ENCODE measurements at regions not wholly inside any gene's neighbourhood (a gene's known extent, or its start where the extent isn't known, plus 50 kb on each side); places are given as distances from the start of the nearest gene placed in this dataset.

- Histone ChIP-seq H2AFZ (ENCODE audit: low read depth) (no peak overlapping the region), H3K4me3 (ENCODE audit: low read depth in 2 of 2, low read length in 1 of 2) (no peak overlapping the region), H3K79me2 (ENCODE audit: insufficient read depth) (no peaks in the 10 kb centered on the region), H3K36me3 (replicated peaks in 1 of 2; ENCODE audit: control insufficient read depth in 1 of 2, insufficient read depth in 2 of 2, low read length in 1 of 2) (no peaks in the 10 kb centered on the region), H4K20me1 (ENCODE audit: insufficient read depth) (no peaks in the 10 kb centered on the region), H3K4me1 (ENCODE audit: control insufficient read depth in 1 of 2, insufficient read depth in 2 of 2, low read depth in 1 of 2, low read length in 1 of 2) (no peaks in the 10 kb centered on the region), H3K4me2 (no peak overlapping the region), H3K9me2 (no peaks in the 10 kb centered on the region), H3F3A (replicated peaks; ENCODE audit: insufficient read depth) (no peaks in the 10 kb centered on the region), H3K9me3 (no peaks in the 10 kb centered on the region), H3K27me3 (ENCODE audit: insufficient read depth) (no peaks in the 10 kb centered on the region), H3K9ac (no peak overlapping the region), H3K27ac (ENCODE audit: low read depth in 2 of 2, low read length in 1 of 2) (no peak overlapping the region)
- TF ChIP-seq NFIC (IDR thresholded peaks at IDR 0.05; ENCODE audit: borderline replicate concordance) (no peak), CTCF (IDR thresholded peaks at IDR 0.05) (peak; percentile 37)
- no peak for DNase-seq
- CTCF ChIA-PET: no interaction called here
- WGBS (ENCODE audit: low lambda C conversion rate): 5% methylated on average over 2 of the region's 2 CpGs
- POLR2A ChIA-PET: no interaction called here
Observed at GRCh38 chr1:143611159-143611558, 360.6 kb downstream of the FAM72C start.

- WGBS (ENCODE audit: low lambda C conversion rate): 11% methylated on average over 11 of the region's 11 CpGs
- no peak for DNase-seq
- Histone ChIP-seq H4K20me1 (ENCODE audit: insufficient read depth) (no peaks in the 10 kb centered on the region), H3K9me2 (no peaks in the 10 kb centered on the region), H3F3A (replicated peaks; ENCODE audit: insufficient read depth) (no peaks in the 10 kb centered on the region), H3K27ac (ENCODE audit: low read depth in 2 of 2, low read length in 1 of 2) (no peak overlapping the region), H2AFZ (ENCODE audit: low read depth) (no peak overlapping the region), H3K79me2 (ENCODE audit: insufficient read depth) (no peaks in the 10 kb centered on the region), H3K4me2 (no peak overlapping the region), H3K27me3 (ENCODE audit: insufficient read depth) (no peaks in the 10 kb centered on the region), H3K9ac (no peak overlapping the region), H3K9me3 (no peaks in the 10 kb centered on the region), H3K4me1 (ENCODE audit: control insufficient read depth in 1 of 2, insufficient read depth in 2 of 2, low read depth in 1 of 2, low read length in 1 of 2) (no peaks in the 10 kb centered on the region), H3K4me3 (ENCODE audit: low read depth in 2 of 2, low read length in 1 of 2) (no peak overlapping the region), H3K36me3 (replicated peaks in 1 of 2; ENCODE audit: control insufficient read depth in 1 of 2, insufficient read depth in 2 of 2, low read length in 1 of 2) (no peaks in the 10 kb centered on the region)
- TF ChIP-seq EP300 (IDR thresholded peaks at IDR 0.05; ENCODE audit: borderline replicate concordance in 1 of 2, low read depth in 1 of 2, low read length in 1 of 2): no peak
- no peak for TF ChIP-seq CTCF (IDR thresholded peaks at IDR 0.05)
- TF ChIP-seq MXI1 (IDR thresholded peaks at IDR 0.05; ENCODE audit: low read depth, low read length): no peak
- TF ChIP-seq TCF12 (IDR thresholded peaks at IDR 0.05): no peak
- TF ChIP-seq RFX5 (IDR thresholded peaks at IDR 0.05; ENCODE audit: low read length): no peak
- TF ChIP-seq YY1 (IDR thresholded peaks at IDR 0.05; ENCODE audit: low read depth): no peak
- no peak for TF ChIP-seq RXRA (IDR thresholded peaks at IDR 0.05; ENCODE audit: borderline replicate concordance, low read depth)
- ChIA-PET CTCF (no interaction called here), POLR2A (no interaction called here)
Observed at GRCh38 chr1:143610196-143610595, 361.6 kb downstream of the FAM72C start.

GRCh38 chr1:143604887-143605286 is 366.9 kb downstream of the FAM72C start:
- no peak overlapping the region for H3K27ac ChIP-seq (ENCODE audit: low read depth in 2 of 2, low read length in 1 of 2)
- H3K27me3 ChIP-seq (ENCODE audit: insufficient read depth): no peaks in the 10 kb centered on the region
- H3K4me3 ChIP-seq (ENCODE audit: low read depth in 2 of 2, low read length in 1 of 2): no peak overlapping the region
- ChIA-PET POLR2A (no interaction called here), CTCF (no interaction called here)
- H3K9me3 ChIP-seq: no peaks in the 10 kb centered on the region
- no peak overlapping the region for H2AFZ ChIP-seq (ENCODE audit: low read depth)
- no peaks in the 10 kb centered on the region for H3F3A ChIP-seq (replicated peaks; ENCODE audit: insufficient read depth)
- no peak overlapping the region for H3K9ac ChIP-seq
- H3K4me1 ChIP-seq (ENCODE audit: control insufficient read depth in 1 of 2, insufficient read depth in 2 of 2, low read depth in 1 of 2, low read length in 1 of 2): no peaks in the 10 kb centered on the region
- H3K79me2 ChIP-seq (ENCODE audit: insufficient read depth): no peaks in the 10 kb centered on the region
- no peaks in the 10 kb centered on the region for H3K9me2 ChIP-seq
- no peak overlapping the region for H3K4me2 ChIP-seq
- no peaks in the 10 kb centered on the region for H4K20me1 ChIP-seq (ENCODE audit: insufficient read depth)
- no peak for DNase-seq
- no peaks in the 10 kb centered on the region for H3K36me3 ChIP-seq (replicated peaks in 1 of 2; ENCODE audit: control insufficient read depth in 1 of 2, insufficient read depth in 2 of 2, low read length in 1 of 2)
- TF ChIP-seq RCOR1 (IDR thresholded peaks at IDR 0.05; ENCODE audit: low read length) (no peak), RFX5 (IDR thresholded peaks at IDR 0.05; ENCODE audit: low read length) (no peak), SIN3A (IDR thresholded peaks at IDR 0.05; ENCODE audit: borderline replicate concordance, low read depth, low read length) (no peak), MAX (IDR thresholded peaks at IDR 0.05; ENCODE audit: low read depth) (no peak), CTCF (IDR thresholded peaks at IDR 0.05) (no peak), GATA2 (CRISPR knock-in tag; IDR thresholded peaks at IDR 0.05) (no peak), NRF1 (IDR thresholded peaks at IDR 0.05; ENCODE audit: low read depth, low read length) (no peak), POLR2AphosphoS5 (IDR thresholded peaks at IDR 0.05; ENCODE audit: low read depth, low read length) (no peak), IRF3 (IDR thresholded peaks at IDR 0.05; ENCODE audit: low read depth, low read length) (no peak), JUND (IDR thresholded peaks at IDR 0.05) (no peak)
